ENCODE measurements at regions not wholly inside any gene's neighbourhood (a gene's known extent, or its start where the extent isn't known, plus 50 kb on each side); places are given as distances from the start of the nearest gene placed in this dataset.

- H3K36me3 ChIP-seq (ENCODE audit: insufficient read depth, low read length), result no peaks in the 10 kb centered on the region
- H2AFZ ChIP-seq (ENCODE audit: low read length), result no peak overlapping the region
- no peak overlapping the region for H3K4me3 ChIP-seq (ENCODE audit: low read depth, low read length, poor library complexity, severe bottlenecking)
- H3K4me2 ChIP-seq (ENCODE audit: low read length), result no peak overlapping the region
- no peaks in the 10 kb centered on the region for H3K9me2 ChIP-seq (ENCODE audit: low read depth, low read length)
- H3K4me1 ChIP-seq (ENCODE audit: insufficient read depth, low read length, severe bottlenecking), result no peaks in the 10 kb centered on the region
- no peaks in the 10 kb centered on the region for H4K20me1 ChIP-seq (ENCODE audit: insufficient read depth, low read length)
- no peak overlapping the region for H3K9ac ChIP-seq (ENCODE audit: low read length)
- H3K9me3 ChIP-seq (ENCODE audit: low read length), result no peaks in the 10 kb centered on the region
- no peak overlapping the region for H3K27ac ChIP-seq (ENCODE audit: low read depth, low read length, poor library complexity, severe bottlenecking)
- no peak for TF ChIP-seq EZH2 (IDR thresholded peaks at IDR 0.05; ENCODE audit: borderline replicate concordance, low read length)
- no peak for TF ChIP-seq CTCF (IDR thresholded peaks at IDR 0.05; ENCODE audit: low read length)
- H3K27me3 ChIP-seq (ENCODE audit: insufficient read depth, low read length), result no peaks in the 10 kb centered on the region
- H3K79me2 ChIP-seq (ENCODE audit: insufficient read depth, low read length), result no peaks in the 10 kb centered on the region
- H3F3A ChIP-seq (ENCODE audit: insufficient read depth, low read length), result no peaks in the 10 kb centered on the region
These were observed 491.1 kb upstream of the NR2F2 start for GRCh38 chr15:95839367-95839782.

GRCh38 chr15:95840004-95840403, 490.5 kb upstream of the NR2F2 start:
- no peaks in the 10 kb centered on the region for H3K79me2 ChIP-seq (ENCODE audit: insufficient read depth, low read length)
- no peaks in the 10 kb centered on the region for H3K27me3 ChIP-seq (ENCODE audit: insufficient read depth, low read length)
- H3K4me3 ChIP-seq (ENCODE audit: low read depth, low read length, poor library complexity, severe bottlenecking), result no peak overlapping the region
- TF ChIP-seq CTCF (IDR thresholded peaks at IDR 0.05; ENCODE audit: low read length) (no peak), EZH2 (IDR thresholded peaks at IDR 0.05; ENCODE audit: borderline replicate concordance, low read length) (no peak)
- no peaks in the 10 kb centered on the region for H3K9me3 ChIP-seq (ENCODE audit: low read length)
- H3F3A ChIP-seq (ENCODE audit: insufficient read depth, low read length), result no peaks in the 10 kb centered on the region
- no peak overlapping the region for H3K27ac ChIP-seq (ENCODE audit: low read depth, low read length, poor library complexity, severe bottlenecking)
- no peaks in the 10 kb centered on the region for H3K9me2 ChIP-seq (ENCODE audit: low read depth, low read length)
- H3K4me1 ChIP-seq (ENCODE audit: insufficient read depth, low read length, severe bottlenecking), result no peaks in the 10 kb centered on the region
- H3K36me3 ChIP-seq (ENCODE audit: insufficient read depth, low read length), result no peaks in the 10 kb centered on the region
- H2AFZ ChIP-seq (ENCODE audit: low read length), result no peak overlapping the region
- H4K20me1 ChIP-seq (ENCODE audit: insufficient read depth, low read length), result no peaks in the 10 kb centered on the region
- H3K9ac ChIP-seq (ENCODE audit: low read length), result no peak overlapping the region
- H3K4me2 ChIP-seq (ENCODE audit: low read length), result no peak overlapping the region

GRCh38 chr15:95840855-95841254, 489.6 kb upstream of the NR2F2 start:
- Histone ChIP-seq H4K20me1 (ENCODE audit: insufficient read depth, low read length) (no peaks in the 10 kb centered on the region), H3K36me3 (ENCODE audit: insufficient read depth, low read length) (no peaks in the 10 kb centered on the region), H3F3A (ENCODE audit: insufficient read depth, low read length) (no peaks in the 10 kb centered on the region), H3K79me2 (ENCODE audit: insufficient read depth, low read length) (no peaks in the 10 kb centered on the region), H3K27me3 (ENCODE audit: insufficient read depth, low read length) (no peaks in the 10 kb centered on the region), H3K9ac (ENCODE audit: low read length) (no peak overlapping the region), H3K4me3 (ENCODE audit: low read depth, low read length, poor library complexity, severe bottlenecking) (no peak overlapping the region), H2AFZ (ENCODE audit: low read length) (no peak overlapping the region), H3K9me3 (ENCODE audit: low read length) (no peaks in the 10 kb centered on the region), H3K4me1 (ENCODE audit: insufficient read depth, low read length, severe bottlenecking) (no peaks in the 10 kb centered on the region), H3K9me2 (ENCODE audit: low read depth, low read length) (no peaks in the 10 kb centered on the region), H3K4me2 (ENCODE audit: low read length) (no peak overlapping the region), H3K27ac (ENCODE audit: low read depth, low read length, poor library complexity, severe bottlenecking) (no peak overlapping the region)
- TF ChIP-seq CTCF (IDR thresholded peaks at IDR 0.05; ENCODE audit: low read length) (no peak), EZH2 (IDR thresholded peaks at IDR 0.05; ENCODE audit: borderline replicate concordance, low read length) (no peak)
